Stimulated activated CD4-positive, alpha-beta T cell treated with anti-CD3 and anti-CD28 coated beads, Interleukin-15, amount 100 ng/mL, for 24 hours (primary cell): ENCODE measurements at regions not wholly inside any gene's neighbourhood (a gene's known extent, or its start where the extent isn't known, plus 50 kb on each side); places are given as distances from the start of the nearest gene placed in this dataset.

ENCODE experiments used
- DNase-seq: peaks from one replicate; pipeline ENCODE4 v3.0.0-alpha.2; 2020

- no peak for DNase-seq
Measured at GRCh38 chr9:23324511-23324910, 501.5 kb downstream of the ELAVL2 start.

GRCh38 chr9:23326597-23326996 lies 499.4 kb downstream of the ELAVL2 start:
- DNase-seq = no peak

DNA sequence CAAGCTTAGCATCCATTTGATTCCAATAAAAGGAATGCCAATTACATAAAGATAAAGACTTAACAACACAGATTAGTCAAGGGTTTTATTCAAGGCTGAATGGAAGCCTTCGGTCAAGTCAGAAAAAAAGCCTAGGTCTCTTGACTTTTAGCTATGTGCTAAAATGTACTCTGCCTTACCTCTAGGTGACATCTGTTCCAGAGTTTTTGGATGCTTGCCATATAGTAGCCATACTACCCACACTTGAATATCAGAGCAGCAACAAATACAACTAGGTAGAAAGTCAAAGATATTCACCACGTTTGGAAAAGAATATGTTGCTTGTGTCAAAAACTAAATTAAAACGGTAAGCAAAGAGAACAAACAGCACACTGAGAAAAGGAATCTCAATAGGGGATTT lies 484.7 kb downstream of the ELAVL2 start:
- no peak for DNase-seq

DNA sequence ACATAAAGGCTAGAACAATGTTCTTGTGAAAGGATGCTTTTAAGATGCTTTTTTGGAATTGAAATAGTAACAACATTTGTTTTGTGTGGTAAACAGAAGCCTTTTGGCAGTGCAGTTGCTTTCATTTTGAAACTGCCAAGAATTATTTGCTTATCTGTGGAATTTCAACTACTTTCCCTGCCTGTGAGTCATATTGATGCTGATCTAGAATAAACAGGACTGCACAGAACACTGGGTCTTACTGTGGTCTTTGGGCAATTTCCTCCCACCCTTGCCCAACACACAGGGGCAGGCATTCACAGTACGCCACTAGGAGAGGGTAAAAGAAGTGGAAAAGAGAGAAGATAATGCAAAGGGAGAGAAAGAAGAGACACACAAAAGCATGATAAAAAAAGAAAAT lies 483.7 kb downstream of the ELAVL2 start:
- no peak for DNase-seq

DNA sequence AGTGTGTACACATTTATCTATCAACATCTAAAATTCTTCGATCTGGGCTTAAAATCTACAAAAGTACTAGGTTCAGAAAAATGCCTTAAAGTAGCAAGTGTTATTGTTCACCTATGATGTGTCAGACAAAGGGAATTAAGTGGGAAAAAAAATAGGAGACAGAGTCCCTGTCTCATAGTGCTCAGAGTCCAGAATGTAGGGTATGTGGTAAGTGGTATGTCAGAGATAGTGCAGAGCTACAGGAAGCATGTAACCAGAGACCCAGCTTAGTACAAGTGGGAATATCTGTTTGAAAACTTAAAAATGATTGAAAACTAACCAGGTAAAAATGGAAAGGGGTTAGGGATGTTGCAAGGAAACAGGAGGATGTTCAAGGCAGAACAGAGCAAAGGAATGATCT lies 482.8 kb downstream of the ELAVL2 start:
- no peak for DNase-seq

DNA sequence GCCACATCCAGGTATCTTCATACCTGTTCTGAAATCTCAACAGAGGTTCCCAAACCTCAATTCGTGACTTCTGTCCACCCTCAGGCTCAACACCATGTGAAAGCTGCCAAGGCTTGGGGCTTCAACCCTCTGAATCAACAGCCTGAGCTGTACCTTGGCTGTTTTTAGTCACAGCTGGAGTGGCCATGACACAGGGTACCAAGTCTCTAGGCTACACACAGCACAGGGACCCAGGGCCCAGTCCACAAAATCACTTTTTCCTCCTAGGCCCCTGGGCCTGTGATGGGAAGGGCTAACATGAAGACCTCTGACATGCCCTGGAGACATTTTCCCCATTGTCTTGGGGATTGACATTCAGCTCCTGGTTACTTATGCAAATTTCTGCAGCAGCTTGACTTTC lies 464.9 kb downstream of the ELAVL2 start:
- DNase-seq = no peak

- DNase-seq = no peak
Measured at GRCh38 chr9:23372703-23373102, 453.3 kb downstream of the ELAVL2 start.

- no peak for DNase-seq
Measured at GRCh38 chr9:23375511-23375910, 450.5 kb downstream of the ELAVL2 start.

DNA sequence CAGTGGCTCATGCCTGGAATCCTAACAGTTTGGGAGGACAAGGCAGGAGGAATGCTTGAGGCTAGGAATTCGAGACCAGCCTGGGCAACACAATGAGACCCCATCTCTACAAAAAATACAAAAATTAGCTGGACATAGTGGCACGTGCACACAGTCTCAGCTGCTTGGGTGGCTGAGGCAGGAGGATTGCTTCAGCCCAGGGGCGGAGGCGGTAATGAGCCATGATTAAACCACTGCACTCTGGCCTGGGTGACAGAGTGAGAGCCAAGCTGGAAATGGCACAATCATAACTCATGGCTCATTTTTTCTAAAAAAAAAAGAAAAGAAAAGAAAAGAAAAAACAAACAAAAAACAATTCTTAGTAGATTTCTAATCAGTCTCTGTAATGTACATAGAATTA lies 446.2 kb downstream of the ELAVL2 start:
- no peak for DNase-seq

DNA sequence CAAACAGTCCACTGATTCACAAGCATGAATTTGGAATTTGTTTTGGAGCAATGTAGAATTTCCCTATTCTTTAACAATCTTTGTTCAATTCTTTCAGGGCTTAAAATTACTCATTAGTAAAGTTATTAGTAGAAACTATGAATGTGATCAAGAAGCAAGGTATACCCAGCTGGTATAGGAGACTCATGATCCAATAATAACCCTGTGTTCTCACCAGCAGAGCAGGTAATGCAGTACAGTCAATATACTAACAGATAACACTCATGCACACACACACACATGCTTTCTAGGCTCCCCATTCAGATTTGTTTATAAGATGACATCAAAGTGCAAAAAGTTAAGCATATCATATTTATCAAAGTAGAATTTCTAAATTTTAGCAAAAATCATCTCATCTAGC lies 445.2 kb downstream of the ELAVL2 start:
- DNase-seq = no peak

DNA sequence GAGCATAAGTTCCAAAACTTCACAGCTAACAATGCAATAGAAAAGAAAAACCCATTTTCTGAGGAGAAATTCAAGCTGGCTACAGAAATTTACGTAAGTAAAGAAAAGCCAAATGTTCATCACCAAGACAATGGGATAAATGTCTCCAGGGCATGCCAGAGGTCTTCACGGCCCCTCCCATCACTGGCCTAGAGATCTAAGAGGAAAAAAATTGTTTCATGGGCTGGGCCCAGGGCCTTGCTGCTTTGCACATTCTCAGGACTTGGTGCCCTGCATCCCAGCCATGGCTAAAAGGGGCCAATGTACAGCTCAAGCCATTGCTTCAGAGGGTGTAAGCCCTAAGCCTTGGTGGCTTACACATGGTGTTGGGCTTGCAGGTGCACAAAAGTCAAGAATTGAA lies 443.6 kb downstream of the ELAVL2 start:
- DNase-seq = no peak

DNA sequence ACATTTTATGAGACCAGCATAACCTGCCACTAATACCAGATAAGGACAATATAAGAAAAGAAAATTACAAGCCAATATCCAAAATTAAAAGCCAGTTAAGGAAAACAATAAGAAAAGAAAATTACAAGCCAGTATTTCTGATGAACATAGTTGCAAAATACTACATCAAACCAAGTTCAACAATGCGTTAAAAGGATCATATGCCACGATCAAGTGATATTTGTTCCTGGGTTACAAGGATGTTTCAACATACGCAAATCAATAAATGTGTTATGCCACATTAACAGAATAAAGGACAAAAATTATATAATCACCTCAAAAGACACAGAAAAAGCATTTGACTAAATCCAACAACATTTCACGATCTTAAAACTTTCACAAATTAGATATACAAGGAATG lies 431.9 kb downstream of the ELAVL2 start:
- no peak for DNase-seq

DNA sequence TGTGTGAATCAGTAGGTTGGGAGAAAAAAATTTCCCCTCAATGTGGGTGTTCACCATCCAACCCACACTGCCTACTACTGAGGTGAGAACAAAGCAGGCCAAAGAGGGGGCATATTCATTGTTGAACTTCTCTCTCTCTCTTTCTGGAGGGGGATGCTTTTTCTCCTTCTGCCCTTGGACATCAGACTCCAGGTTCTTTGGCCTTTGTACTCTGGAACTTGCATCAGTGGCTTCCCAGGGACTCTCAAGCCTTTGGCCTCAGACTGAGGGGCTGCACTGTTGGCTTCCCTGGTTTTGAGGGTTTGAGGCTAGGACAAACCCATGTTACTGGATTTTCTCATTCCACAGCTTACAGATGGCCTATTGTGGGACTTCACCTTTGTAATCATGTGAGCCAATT lies 417.2 kb downstream of the ELAVL2 start:
- DNase-seq = no peak

DNA sequence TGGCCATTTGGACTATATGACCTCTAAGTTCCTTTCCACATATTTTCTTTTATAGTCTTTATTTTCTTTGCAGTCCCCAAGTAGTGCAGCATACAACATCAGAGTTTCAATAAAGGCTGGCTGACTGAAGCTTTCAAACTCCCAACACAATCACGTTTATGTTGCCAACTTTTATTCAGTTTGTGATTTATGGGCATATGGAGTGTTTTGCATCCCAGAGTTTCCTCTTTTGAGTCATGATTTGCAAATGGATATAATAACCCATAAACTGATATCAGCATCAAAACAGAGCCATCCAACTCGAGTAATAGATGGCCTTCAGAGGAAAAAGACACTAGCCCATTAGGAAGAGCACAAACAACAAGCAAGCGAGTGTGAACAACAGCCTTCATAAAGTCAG lies 414.0 kb downstream of the ELAVL2 start:
- no peak for DNase-seq

DNA sequence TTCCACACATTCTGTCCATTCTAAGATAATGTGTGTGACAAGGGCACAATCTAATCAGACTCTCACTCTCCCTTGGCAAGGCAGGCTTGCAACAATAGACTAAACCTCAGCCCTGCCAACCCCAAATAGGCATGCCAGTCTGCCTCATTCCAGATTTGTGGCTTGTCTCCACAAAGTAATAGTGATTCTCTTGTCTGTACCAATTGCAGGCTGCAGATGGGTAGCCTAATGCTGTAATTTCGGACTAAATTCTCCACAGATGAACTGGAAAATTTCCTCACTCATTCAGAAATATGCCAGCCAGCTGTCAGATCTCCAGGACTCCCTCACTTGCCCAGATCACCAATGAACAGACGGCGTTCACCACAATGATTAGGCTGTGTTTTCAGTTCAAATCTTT lies 413.6 kb downstream of the ELAVL2 start:
- DNase-seq = no peak

- DNase-seq = no peak
Measured at GRCh38 chr9:23413541-23413940, 412.5 kb downstream of the ELAVL2 start.

GRCh38 chr9:23423999-23424398 lies 402.0 kb downstream of the ELAVL2 start:
- no peak for DNase-seq

DNA sequence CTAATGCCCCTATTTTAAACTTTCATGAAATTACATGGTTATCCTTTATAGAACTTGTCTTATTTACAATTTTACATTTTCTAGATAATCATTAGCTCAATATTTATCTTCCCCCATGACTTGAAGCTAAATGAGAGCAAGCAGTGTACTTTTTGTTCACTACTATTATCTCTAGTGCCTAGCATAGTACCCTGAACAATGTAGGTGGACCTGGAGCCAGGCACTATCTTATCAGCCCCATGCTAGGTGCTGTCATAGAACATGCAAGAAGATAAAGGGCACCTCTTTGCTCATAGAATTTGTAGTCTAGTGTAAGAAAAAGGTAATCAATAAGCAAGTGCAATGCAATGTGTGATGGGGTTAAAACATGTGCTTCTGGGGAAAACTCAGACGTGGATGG lies 399.9 kb downstream of the ELAVL2 start:
- no peak for DNase-seq

GRCh38 chr9:23431459-23431858 lies 394.6 kb downstream of the ELAVL2 start:
- DNase-seq = no peak

GRCh38 chr9:23434654-23435053 lies 391.4 kb downstream of the ELAVL2 start:
- no peak for DNase-seq

DNA sequence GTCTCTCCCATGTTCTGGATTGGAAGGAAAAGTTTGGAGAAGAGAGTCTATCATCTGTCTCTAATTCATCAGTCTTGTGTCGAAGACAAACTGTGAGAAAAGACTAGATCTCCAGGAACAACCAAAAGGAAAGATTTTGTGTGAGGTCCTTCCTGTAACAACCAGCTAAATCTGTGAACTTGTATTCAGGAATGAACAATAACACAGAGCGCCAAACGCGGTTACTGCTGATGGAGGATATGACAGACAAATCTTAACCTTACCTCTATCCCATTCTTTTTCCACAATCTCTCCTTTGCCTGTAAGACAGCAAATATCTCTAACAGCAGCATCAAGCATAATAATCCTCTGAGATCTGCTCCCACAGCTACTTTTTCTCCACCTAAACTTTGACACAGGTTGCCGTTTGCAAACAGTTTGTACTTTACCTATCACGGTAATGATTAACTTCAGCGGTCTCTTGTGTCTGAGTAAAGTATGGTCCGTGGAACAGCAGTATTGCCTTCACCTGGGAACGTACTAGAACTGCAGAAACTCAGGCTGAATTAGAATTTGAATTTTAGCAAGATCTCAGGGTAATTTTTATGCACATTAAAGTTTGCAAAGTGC lies 387.6 kb downstream of the ELAVL2 start:
- DNase-seq = no peak

- no peak for DNase-seq
Measured at GRCh38 chr9:23441275-23441674, 384.8 kb downstream of the ELAVL2 start.

DNA sequence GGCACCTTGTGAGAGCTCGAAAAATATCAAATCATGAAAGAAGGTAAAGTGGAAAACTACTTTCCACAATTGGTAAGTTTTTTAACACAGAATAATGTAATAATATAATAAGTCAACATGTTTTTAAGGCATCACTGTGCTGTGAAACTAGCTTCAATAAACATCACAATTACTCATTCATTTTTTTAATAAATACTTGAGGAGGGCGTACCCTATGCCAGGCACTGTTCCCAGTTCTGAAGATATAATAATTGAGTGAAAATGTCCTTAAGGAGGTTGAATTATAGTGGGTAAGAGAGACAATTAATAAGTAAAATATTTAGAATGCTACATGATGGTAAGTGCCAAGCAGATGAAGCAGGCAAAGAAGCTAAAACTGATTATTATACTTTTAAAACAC lies 381.4 kb downstream of the ELAVL2 start:
- DNase-seq = no peak

DNA sequence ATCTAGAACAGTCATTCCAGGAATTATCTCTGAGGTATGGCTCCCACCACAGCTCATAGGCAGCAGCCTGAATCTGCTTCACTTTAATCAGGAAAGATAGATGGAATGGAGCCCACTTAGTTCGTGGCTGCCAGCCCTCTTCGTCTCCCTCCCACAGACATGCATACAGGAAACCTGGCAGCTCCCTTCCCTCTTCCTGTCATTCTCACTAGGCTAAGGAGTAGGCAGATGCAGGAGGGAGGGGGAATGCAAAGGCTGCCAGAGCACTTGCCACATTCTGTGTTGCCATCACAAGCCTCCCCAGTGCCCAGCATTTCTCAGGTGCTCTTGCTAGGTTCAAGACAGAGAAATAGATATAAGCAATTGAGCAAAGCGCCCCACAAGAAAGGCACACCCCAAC lies 378.9 kb downstream of the ELAVL2 start:
- no peak for DNase-seq

DNA sequence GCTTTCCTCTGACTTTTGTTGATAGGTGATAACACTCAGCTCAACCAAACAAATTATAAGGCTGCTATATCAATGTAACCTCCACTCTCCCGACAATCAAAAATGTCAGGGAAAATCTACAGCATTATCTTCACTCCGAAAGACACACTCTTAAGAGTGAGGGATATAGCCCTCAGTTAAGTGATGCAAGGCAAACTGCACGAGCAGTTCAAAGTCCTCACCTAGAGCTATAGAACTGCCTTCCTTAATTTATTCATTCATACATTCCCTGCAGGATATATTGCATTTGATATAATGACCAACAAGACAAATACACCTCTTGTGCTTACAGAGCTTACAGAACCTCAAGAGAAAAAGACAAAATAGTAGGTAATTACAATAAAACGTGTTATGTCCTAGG lies 378.1 kb downstream of the ELAVL2 start:
- no peak for DNase-seq
